ENCODE measurements at regions not wholly inside any gene's neighbourhood (a gene's known extent, or its start where the extent isn't known, plus 50 kb on each side); places are given as distances from the start of the nearest gene placed in this dataset.

DNA sequence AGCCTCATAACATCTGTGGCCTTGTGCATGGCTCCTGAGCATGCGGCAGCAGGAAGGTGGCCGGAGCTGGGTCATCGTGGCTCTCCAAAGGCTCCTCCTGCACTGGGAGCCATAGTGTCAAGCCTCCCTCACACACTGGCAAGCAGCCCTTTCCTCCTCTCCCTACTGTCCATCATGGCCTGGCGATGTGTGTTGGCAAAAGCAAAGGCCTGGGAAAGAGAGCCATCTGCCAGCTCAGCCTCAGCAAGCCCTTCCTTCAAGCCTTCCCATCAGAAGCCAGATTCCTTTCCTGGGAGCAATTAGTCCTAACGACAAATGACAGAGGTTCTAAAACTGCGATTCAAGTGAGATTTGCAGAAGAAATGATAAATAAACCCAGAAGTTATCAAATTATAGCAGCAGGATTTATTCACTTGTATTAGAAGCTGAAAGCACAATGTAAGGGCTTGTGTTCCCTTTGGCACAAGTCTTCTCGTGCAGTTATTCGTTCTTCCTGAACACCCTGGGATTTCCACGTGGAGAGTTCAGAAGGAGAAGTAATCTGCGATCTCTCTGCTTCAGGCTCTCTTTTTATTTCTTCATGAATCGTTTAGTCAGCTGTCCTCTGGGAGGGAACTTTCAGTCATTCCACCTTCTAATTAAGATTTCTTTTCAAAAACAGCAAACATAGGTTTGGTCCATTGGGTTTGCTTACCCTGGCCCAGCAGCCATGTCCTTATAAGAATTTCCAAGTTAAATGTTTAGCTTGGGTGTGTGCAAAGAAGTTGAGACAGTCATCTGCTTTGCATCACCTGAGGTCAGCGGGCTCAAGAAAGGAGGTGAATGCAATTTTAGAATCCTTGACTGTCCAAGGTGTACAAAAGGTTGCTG is 110.3 kb upstream of the TMC3 start:
- TF ChIP-seq CTCF (IDR thresholded peaks at IDR 0.05; ENCODE audit: poor library complexity) (no peak), EZH2phosphoT487 (IDR thresholded peaks at IDR 0.05; ENCODE audit: low read depth, severe bottlenecking, unreplicated experiment) (no peak)

Measured in hepatocyte (in vitro differentiated cells).